Stimulated activated CD8-positive, alpha-beta memory T cell treated with anti-CD3 and anti-CD28 coated beads, Interleukin-4, amount 100 ng/mL, for 48 hours (primary cell): ENCODE measurements at regions not wholly inside any gene's neighbourhood (a gene's known extent, or its start where the extent isn't known, plus 50 kb on each side); places are given as distances from the start of the nearest gene placed in this dataset.
"Not testable (repeated sequence)": the region's sequence is repeated elsewhere in the genome, so short reads cannot be mapped to it uniquely, and the experiment has no call there.

ENCODE experiments used
- DNase-seq: peaks from one replicate; pipeline ENCODE4 v3.0.0-alpha.2; 2020

GRCh38 chr4:38279650-38280322, 319.6 kb downstream of the PTTG2 start:
- DNase-seq: no peak

DNA sequence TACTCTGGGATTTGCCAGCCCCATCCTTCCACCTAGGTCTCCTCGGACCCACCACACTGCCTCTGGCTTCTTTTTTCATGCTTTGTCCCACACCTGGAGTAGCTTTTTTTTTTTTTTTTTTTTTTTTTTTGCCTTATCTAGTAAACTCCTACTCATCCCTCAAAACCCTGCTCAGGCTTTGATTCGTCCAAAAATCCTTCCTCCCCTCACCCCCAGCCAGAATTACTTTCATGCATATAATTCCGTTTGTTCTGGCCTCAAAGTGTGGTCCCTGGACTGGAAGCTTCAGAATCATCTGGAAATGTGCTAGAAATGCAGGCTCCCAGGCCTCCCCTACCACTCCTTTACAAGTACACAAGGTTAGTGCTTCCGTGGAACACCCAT, 320.1 kb downstream of the PTTG2 start:
- no peak for DNase-seq

DNA sequence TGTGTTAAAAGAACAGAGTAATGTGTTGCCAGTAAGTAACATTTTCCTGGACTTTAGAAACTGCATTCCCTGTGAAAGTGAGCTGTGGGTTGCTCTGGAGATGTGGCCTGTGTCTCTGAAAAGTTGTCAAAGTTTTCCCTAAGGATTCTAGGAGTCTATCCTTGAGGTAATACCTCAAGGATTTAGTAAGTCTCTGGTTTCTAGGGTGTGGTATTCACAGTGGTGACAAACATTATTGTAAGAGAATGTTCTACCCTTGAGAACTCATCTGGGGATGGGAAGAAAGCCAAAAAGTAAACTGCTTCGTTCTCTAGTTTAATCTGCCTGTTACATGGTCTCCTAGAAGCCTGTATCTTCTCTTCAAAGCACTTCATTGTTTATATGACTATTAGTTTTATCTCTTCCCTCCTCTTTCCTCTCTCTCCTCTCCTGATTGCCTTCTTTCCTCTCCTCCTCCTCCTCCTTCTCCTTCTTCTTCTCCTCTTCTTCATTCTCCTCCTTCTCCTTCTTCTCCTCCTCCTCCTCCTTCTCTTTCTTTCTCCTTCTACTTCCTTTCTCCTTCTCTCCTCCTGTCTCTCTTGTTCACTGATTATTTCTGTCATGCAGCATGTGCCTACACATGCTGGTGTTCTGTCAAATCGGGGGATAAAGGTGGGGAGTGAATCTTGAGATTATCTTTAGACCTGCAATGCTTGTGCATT, 321.3 kb downstream of the PTTG2 start:
- no peak for DNase-seq

GRCh38 chr4:38283724-38284123, 323.5 kb downstream of the PTTG2 start:
- DNase-seq: no peak

DNA sequence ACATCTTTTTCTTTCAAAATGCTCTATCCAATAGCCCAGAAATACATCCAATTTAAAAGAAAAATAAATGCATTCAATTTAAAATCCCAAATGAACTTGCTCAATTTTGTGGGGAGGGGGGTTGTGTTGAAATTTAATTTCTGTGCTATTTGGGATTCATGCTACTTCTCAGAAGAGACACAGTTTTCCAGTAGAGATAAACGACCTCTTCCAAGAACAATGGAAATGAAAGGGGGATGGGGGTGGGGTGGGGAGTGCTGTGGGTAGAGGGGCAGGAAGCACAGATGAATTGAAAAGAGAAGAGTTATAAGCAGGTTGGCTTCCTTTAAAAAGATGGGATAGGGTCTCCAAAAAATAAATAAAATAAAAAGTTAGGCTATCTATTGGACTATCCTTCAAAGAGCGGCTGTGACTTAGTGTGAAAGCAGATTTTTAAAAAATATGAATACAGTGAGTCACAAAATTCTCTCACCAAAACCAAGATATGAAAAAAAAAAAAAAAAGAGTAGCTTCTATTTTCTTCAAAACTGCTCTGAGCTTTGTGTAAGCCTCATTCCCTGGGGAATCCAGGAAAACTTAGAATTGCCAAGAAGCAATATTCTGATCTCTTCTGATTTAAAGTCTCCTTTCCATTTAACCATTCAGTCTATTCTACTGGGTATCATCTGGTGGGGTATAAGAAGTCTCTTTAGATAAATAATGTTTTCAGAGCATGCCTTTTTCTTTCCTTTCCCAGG, 324.3 kb downstream of the PTTG2 start:
- no peak for DNase-seq

DNA sequence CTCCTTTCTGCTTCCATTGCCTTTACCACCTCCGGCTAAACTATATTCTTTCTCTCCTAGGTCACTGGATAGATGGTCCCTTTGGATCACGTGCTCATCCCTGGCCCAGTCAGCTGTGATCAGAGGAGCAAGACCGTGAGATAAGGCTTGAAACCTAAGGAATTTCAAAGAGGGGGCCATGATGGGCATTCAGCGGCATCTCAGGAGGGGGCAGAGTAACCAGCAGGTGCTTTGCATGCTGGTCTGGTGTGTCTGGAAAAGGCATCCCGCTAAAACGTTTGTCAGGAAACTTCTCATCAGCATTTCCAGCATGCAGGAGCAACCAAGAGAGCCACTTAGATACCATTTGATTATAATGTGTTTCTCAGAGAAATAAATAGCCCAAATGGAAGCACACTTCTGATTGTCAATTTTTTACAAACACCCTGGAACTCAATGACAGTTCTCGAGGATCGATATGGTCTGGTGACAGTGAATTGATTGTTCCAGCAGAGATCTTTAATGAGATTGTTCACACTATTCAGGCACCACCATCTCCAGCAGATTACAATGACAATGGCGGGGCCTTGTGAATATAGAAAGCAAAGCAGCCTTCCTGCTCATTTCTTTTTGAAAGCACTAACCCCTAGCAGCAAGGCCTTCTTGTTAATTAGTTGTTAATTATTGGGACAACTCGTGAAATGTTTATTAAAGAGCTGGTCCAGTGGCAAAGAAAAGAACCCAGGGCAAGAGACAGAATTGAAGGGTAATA, 327.1 kb downstream of the PTTG2 start:
- no peak for DNase-seq

DNA sequence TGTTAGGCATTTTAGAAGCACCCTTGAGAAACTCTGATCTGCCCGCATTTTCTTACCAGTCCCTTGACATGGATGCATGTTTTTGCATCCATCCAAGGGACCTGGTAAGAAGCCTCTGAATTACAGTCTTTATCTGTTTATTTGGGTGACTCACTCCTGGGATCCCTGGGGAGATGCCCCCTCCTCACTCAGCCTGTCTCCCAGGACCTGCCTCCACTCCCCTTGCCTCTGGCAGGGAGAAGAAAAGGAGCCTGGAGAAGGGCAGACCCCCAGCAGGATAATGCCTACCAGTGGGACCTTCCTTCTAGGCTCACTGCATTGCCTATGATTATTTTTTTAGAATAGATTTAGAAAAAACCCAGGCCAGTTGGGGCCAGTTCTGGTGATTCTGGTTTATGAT, 329.4 kb downstream of the PTTG2 start:
- no peak for DNase-seq

- DNase-seq: no peak
Measured at GRCh38 chr4:38290366-38290765, 330.2 kb downstream of the PTTG2 start.

DNA sequence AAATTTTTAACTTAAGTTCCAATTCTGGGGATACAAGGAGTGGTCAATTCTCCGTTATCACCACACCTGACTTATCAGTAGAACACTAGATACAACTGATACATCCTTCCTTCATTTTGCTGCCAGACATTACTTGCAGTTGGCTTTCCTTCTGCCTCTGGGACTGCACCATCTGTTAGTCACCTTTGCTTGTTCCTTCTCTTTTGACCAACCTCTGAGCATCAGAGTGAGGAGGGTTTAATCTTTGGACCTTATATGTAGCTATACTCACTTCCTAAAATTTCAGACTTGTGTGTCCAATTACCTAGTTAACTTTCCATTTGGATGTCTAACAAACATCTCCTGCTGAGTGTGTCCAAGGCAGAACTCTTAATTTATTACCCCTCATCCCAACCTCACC, 330.7 kb downstream of the PTTG2 start:
- DNase-seq: no peak

GRCh38 chr4:38292529-38292928, 332.3 kb downstream of the PTTG2 start:
- DNase-seq: no peak

GRCh38 chr4:38294238-38294637, 334.0 kb downstream of the PTTG2 start:
- no peak for DNase-seq

- DNase-seq: no peak
Measured at GRCh38 chr4:38297061-38297460, 336.9 kb downstream of the PTTG2 start.

GRCh38 chr4:38298868-38299713, 338.9 kb downstream of the PTTG2 start:
- no peak for DNase-seq

GRCh38 chr4:38302910-38303309, 342.7 kb downstream of the PTTG2 start:
- no peak for DNase-seq

DNA sequence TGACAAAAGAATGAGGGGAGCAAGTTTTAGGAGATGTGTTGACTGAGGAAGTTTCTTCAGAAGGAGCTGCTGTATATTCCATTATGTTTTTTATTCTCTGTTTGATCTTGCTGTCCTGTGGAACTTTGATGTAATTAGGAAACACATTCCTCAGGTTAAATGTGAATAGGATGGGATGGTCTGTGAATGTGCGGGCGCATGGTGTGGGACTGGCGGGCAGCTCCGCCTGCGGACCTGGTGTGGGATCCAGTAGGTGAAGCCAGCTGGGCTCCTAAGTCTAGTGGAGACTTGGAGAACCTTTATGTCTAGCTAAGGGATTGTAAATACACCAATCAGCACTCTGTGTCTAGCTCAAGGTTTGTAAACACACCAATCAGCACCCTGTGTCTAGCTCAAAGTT, 344.3 kb downstream of the PTTG2 start:
- DNase-seq: not testable (repeated sequence)

DNA sequence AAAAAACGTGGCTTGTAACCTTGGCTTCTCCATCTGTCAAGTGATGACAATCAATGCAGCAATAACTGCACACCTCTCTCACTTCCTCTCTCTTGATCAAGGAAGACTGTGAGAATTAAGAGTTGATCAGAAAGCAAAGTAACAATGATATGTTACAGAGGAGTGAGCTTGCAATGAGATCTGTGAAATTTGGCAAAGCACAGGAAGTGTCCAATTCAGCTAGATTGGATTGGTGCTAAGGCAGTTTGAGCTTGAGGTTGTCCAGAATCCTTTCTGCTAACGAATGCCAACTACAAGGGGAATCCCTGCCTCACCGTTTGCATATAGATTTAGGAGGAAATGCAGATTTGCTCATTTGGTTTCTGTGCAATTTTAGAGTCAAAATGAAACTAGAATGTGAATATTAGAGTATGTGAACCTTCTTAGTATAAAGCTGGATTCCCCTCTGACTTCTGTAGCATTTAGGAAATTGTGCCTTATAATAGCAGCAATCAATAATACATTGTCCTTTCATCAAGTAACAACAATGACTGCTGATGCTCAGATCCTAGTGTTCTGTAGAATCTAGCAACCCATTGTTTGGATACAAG, 346.4 kb downstream of the PTTG2 start:
- DNase-seq: no peak

- no peak for DNase-seq
Measured at GRCh38 chr4:38308728-38309311, 348.6 kb downstream of the PTTG2 start.

GRCh38 chr4:38309471-38309870, 349.3 kb downstream of the PTTG2 start:
- no peak for DNase-seq

DNA sequence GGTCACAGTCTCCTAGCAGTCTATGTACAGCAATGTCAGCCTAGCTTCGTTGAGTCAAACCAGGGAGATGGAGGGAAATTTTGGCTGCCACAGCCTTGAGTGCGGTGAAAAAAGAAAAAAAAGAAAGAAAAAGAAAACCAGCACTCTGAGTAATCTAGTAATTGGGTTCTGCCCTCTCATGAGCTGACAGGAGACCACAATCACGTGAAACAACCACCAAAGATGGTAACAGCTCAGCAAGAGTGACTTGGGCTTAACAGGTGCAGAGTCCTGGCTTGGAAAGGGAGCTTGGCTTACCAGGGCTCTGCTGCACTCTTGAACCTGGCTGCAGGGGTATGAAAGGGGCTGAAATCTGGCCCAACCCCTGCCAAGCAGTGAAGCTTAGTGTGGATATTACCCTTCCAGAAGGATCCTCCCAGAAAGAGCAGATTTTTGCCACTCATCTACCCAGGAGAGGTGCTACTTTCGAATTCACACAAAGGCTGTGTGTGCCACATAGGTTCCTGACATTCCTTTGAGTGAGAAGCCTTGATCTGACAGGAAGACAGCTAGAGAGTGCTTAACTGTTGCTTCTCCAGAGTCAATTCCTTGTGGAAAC, 350.3 kb downstream of the PTTG2 start:
- DNase-seq: peak; percentile 71

DNA sequence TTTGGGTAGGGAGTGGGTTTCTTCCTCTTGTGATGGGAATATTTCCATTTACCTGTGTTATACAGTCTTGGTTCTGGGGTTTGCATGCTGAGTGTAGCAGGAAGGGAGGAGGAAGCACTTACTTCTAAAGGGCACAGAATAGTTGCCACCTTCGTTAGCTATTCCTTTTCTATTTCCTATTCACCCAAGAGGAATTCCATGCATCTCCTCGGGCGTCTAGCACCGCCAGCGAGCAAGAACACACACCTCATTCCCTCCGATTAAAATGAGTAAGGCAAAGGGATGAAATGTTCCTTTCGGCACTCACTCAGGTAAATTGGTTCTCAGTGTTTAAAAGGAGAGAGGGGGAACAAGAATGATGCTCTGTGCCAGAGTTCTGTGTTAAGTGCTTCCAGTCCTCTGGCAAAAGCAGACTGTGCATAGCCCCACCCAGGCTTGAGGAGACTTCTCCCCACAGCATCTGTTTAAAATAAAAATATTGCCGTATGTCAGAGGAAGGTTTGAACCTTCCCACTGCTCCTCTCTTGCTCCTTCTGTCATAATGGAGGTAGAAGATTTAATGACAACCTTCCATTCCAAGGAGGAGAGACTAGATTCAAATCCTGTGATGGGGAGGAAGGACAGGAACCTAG, 351.4 kb downstream of the PTTG2 start:
- DNase-seq: no peak

- no peak for DNase-seq
Measured at GRCh38 chr4:38313175-38313574, 350.8 kb upstream of the KLF3 start.
